HEK293 (cell line): ENCODE measurements at regions not wholly inside any gene's neighbourhood (a gene's known extent, or its start where the extent isn't known, plus 50 kb on each side); places are given as distances from the start of the nearest gene placed in this dataset.

ENCODE experiments used
- CTCF ChIA-PET: fragments of 350-600 bp; formaldehyde crosslinking; extraction: SDS; loops from one replicate; lab custom pipeline; 2021; ENCODE audit warnings: antibody characterized with exemption; lab: Yijun Ruan, JAX
- POLR2A ChIA-PET: fragments of 300-600 bp; formaldehyde crosslinking; extraction: SDS; loops from one replicate; lab custom pipeline; 2020; ENCODE audit warnings: antibody characterized with exemption, inconsistent platforms; lab: Yijun Ruan, JAX
- H3K27ac ChIP-seq: fragments of 200-500 bp; sonication (Bioruptor generic); 2 replicates; pipeline ENCODE4 v1.5.1; 2014; ENCODE audit warnings: low read depth, low read length, control low read depth, inconsistent platforms; ENCODE audit errors: extremely low read depth
- H3K36me3 ChIP-seq, 2 experiments: fragments of 200-500 bp in 1 of 2; sonication (Bioruptor generic) in 1 of 2; 1 replicate in 1 of 2; 2 replicates in 1 of 2; pipeline ENCODE4 v1.5.1; 2014 to 2017; ENCODE audit warnings: inconsistent platforms in 2 of 2, low read length in 2 of 2; ENCODE audit not compliant: control insufficient read depth in 2 of 2, insufficient read depth in 1 of 2
- H3K4me1 ChIP-seq: fragments of 200-500 bp; sonication (Bioruptor generic); 2 replicates; pipeline ENCODE4 v1.5.1; 2014; ENCODE audit warnings: mild to moderate bottlenecking, low read length, inconsistent platforms; ENCODE audit not compliant: control insufficient read depth, insufficient read depth
- H3K4me3 ChIP-seq: 2 replicates; pipeline ENCODE4 v1.5.1; 2011; ENCODE audit warnings: low read depth, mild to moderate bottlenecking, control low read depth, low read length, moderate library complexity
- H3K9me3 ChIP-seq: fragments of 200-500 bp; sonication (Bioruptor generic); 2 replicates; pipeline ENCODE4 v1.5.1; 2014; ENCODE audit warnings: low read depth, low read length, inconsistent platforms; ENCODE audit not compliant: control insufficient read depth, insufficient read depth
- BCL11A ChIP-seq: fragments of 450-650 bp; formaldehyde crosslinking; IDR thresholded peaks from 2 replicates; pipeline ENCODE4 v1.5.1; 2016; ENCODE audit warnings: low read depth, missing biosample characterization, missing genetic modification characterization
- BCL11B ChIP-seq: fragments of 450-650 bp; formaldehyde crosslinking; IDR thresholded peaks from 2 replicates; pipeline ENCODE4 v1.5.1; 2016; ENCODE audit warnings: low read depth, missing biosample characterization, missing genetic modification characterization
- KLF8 ChIP-seq: fragments of 450-650 bp; formaldehyde crosslinking; IDR thresholded peaks from 2 replicates; pipeline ENCODE4 v1.5.1; 2016; ENCODE audit warnings: missing biosample characterization, missing genetic modification characterization
- MZF1 ChIP-seq: fragments of 450-650 bp; formaldehyde crosslinking; IDR thresholded peaks from 2 replicates; pipeline ENCODE4 v1.5.1; 2017; ENCODE audit warnings: missing biosample characterization, missing genetic modification characterization, borderline replicate concordance
- REPIN1 ChIP-seq: fragments of 450-650 bp; formaldehyde crosslinking; IDR thresholded peaks from 2 replicates; pipeline ENCODE4 v1.5.1; 2017; ENCODE audit warnings: missing biosample characterization, missing genetic modification characterization, low read depth
- SCRT1 ChIP-seq: fragments of 450-650 bp; formaldehyde crosslinking; IDR thresholded peaks from 2 replicates; pipeline ENCODE4 v1.5.1; 2016; ENCODE audit warnings: missing biosample characterization, missing genetic modification characterization, borderline replicate concordance
- SP7 ChIP-seq: fragments of 450-650 bp; formaldehyde crosslinking; IDR thresholded peaks from 2 replicates; pipeline ENCODE4 v1.5.1; 2016; ENCODE audit warnings: missing biosample characterization, missing genetic modification characterization
- ZNF121 ChIP-seq: fragments of 450-650 bp; formaldehyde crosslinking; IDR thresholded peaks from 2 replicates; pipeline ENCODE4 v1.5.1; 2016; ENCODE audit warnings: missing biosample characterization, missing genetic modification characterization
- ZNF341 ChIP-seq: fragments of 450-650 bp; formaldehyde crosslinking; IDR thresholded peaks from 2 replicates; pipeline ENCODE4; 2016; ENCODE audit warnings: low read depth, missing biosample characterization, missing genetic modification characterization
- ZNF48 ChIP-seq: fragments of 450-650 bp; formaldehyde crosslinking; IDR thresholded peaks from 2 replicates; pipeline ENCODE4 v1.5.1; 2016; ENCODE audit warnings: missing biosample characterization, missing genetic modification characterization
- ZNF501 ChIP-seq: fragments of 450-650 bp; formaldehyde crosslinking; IDR thresholded peaks from 2 replicates; pipeline ENCODE4 v1.5.1; 2016; ENCODE audit warnings: missing biosample characterization, missing genetic modification characterization
- ZNF624 ChIP-seq: fragments of 450-650 bp; formaldehyde crosslinking; IDR thresholded peaks from 2 replicates; pipeline ENCODE4 v1.5.1; 2017; ENCODE audit warnings: missing biosample characterization, missing genetic modification characterization
- ZSCAN16 ChIP-seq: fragments of 450-650 bp; formaldehyde crosslinking; IDR thresholded peaks from 2 replicates; pipeline ENCODE4 v1.5.1; 2016; ENCODE audit warnings: missing biosample characterization, missing genetic modification characterization
- TF ChIP-seq, protein P1 (sequence below): fragments of 450-650 bp; formaldehyde crosslinking; IDR thresholded peaks from 2 replicates; pipeline ENCODE4 v1.5.1; 2016; ENCODE audit warnings: missing biosample characterization, missing genetic modification characterization
- TF ChIP-seq, protein P2 (sequence below): fragments of 450-650 bp; formaldehyde crosslinking; IDR thresholded peaks from 2 replicates; pipeline ENCODE4 v1.5.1; 2016; ENCODE audit warnings: missing biosample characterization, missing genetic modification characterization
- TF ChIP-seq, protein P3 (sequence below): fragments of 450-650 bp; formaldehyde crosslinking; IDR thresholded peaks from 2 replicates; pipeline ENCODE4 v1.5.1; 2016; ENCODE audit warnings: missing biosample characterization, missing genetic modification characterization
- TF ChIP-seq, protein P4 (sequence below): fragments of 450-650 bp; formaldehyde crosslinking; conservative IDR thresholded peaks from 2 replicates; pipeline ENCODE4 v1.5.1; 2016; ENCODE audit warnings: low read depth, missing biosample characterization, missing genetic modification characterization
- TF ChIP-seq, protein P5 (sequence below): fragments of 450-650 bp; formaldehyde crosslinking; IDR thresholded peaks from 2 replicates; pipeline ENCODE4 v1.5.1; 2016; ENCODE audit warnings: missing biosample characterization, missing genetic modification characterization, borderline replicate concordance
- TF ChIP-seq, protein P6 (sequence below): fragments of 450-650 bp; formaldehyde crosslinking; IDR thresholded peaks from 2 replicates; pipeline ENCODE4 v1.5.1; 2016; ENCODE audit warnings: missing biosample characterization, missing genetic modification characterization

DNA sequence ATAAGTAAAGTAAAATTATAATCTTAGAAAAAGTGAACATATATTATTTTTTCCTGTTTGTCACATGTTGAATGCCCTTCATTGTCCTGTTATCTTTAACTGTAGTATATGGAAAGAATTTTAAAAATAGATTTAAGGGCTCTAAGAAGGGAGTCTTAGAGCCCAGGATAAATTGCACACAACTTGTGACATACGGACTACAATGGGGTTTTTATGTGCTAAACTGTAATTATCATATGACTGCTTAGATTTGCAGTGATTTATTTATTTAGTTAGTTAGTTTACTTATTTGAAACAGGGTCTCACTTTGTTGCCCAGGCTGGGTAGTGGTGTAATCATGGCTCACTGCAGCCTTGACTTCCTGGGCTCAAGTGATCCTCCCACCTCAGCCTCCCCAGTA is 187.8 kb upstream of the HMGA2 start:
- CTCF ChIA-PET = no interaction called here

DNA sequence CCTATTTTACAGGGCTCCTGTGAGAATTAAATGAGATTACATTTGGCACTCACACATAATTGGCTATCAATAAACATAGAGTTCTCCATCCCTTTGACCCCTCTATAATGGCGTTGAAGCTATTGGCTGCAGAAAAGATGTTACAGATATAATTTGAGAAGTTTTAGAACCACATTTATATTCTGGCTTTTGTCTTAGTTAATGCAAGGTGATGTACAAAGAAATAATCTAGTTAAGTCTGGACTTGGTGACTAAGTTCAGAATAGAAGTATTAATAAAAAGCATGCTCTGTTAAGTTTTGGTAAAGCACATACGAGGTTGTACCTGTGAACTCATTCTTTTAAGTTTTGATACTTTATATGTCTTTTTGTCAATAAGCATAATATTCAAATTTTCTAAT is 187.1 kb upstream of the HMGA2 start:
- TF ChIP-seq BCL11A (no peak), ZNF501 (tag by site-specific recombination) (no peak), ZNF121 (tag by site-specific recombination) (no peak), MZF1 (tag by site-specific recombination) (no peak), ZNF48 (tag by site-specific recombination) (no peak), SP7 (tag by site-specific recombination) (no peak), ZNF341 (tag by site-specific recombination) (no peak), BCL11B (tag by site-specific recombination) (no peak), REPIN1 (tag by site-specific recombination) (no peak)
- TF ChIP-seq, protein P1, sequence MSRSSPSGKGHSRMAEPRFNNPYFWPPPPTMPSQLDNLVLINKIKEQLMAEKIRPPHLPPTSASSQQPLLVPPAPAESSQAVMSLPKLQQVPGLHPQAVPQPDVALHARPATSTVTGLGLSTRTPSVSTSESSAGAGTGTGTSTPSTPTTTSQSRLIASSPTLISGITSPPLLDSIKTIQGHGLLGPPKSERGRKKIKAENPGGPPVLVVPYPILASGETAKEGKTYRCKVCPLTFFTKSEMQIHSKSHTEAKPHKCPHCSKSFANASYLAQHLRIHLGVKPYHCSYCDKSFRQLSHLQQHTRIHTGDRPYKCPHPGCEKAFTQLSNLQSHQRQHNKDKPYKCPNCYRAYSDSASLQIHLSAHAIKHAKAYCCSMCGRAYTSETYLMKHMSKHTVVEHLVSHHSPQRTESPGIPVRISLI (tag by site-specific recombination) = no peak
- TF ChIP-seq, protein P2, sequence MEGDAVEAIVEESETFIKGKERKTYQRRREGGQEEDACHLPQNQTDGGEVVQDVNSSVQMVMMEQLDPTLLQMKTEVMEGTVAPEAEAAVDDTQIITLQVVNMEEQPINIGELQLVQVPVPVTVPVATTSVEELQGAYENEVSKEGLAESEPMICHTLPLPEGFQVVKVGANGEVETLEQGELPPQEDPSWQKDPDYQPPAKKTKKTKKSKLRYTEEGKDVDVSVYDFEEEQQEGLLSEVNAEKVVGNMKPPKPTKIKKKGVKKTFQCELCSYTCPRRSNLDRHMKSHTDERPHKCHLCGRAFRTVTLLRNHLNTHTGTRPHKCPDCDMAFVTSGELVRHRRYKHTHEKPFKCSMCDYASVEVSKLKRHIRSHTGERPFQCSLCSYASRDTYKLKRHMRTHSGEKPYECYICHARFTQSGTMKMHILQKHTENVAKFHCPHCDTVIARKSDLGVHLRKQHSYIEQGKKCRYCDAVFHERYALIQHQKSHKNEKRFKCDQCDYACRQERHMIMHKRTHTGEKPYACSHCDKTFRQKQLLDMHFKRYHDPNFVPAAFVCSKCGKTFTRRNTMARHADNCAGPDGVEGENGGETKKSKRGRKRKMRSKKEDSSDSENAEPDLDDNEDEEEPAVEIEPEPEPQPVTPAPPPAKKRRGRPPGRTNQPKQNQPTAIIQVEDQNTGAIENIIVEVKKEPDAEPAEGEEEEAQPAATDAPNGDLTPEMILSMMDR = no peak
- H3K9me3 ChIP-seq = no peaks in the 10 kb centered on the region
- H3K27ac ChIP-seq = no peak overlapping the region
- ChIA-PET POLR2A (no interaction called here), CTCF (no interaction called here)
- H3K36me3 ChIP-seq = no peaks in the 10 kb centered on the region
- H3K4me1 ChIP-seq = peaks cover 6% of the 10 kb centered on the region
- H3K4me3 ChIP-seq = no peak overlapping the region

More for the DNA sequence above, 187.8 kb upstream of the HMGA2 start:
- POLR2A ChIA-PET = no interaction called here
- Histone ChIP-seq H3K4me3 (no peak overlapping the region), H3K36me3 (no peaks in the 10 kb centered on the region), H3K27ac (no peak overlapping the region), H3K4me1 (peaks cover 12% of the 10 kb centered on the region), H3K9me3 (no peaks in the 10 kb centered on the region)
- TF ChIP-seq, protein P3, sequence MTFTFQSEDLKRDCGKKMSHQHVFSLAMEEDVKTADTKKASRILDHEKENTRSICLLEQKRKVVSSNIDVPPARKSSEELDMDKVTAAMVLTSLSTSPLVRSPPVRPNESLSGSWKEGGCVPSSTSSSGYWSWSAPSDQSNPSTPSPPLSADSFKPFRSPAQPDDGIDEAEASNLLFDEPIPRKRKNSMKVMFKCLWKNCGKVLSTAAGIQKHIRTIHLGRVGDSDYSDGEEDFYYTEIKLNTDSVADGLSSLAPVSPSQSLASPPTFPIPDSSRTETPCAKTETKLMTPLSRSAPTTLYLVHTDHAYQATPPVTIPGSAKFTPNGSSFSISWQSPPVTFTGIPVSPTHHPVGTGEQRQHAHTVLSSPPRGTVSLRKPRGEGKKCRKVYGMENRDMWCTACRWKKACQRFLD (tag by site-specific recombination) = no peak
- TF ChIP-seq ZSCAN16 = no peak

DNA sequence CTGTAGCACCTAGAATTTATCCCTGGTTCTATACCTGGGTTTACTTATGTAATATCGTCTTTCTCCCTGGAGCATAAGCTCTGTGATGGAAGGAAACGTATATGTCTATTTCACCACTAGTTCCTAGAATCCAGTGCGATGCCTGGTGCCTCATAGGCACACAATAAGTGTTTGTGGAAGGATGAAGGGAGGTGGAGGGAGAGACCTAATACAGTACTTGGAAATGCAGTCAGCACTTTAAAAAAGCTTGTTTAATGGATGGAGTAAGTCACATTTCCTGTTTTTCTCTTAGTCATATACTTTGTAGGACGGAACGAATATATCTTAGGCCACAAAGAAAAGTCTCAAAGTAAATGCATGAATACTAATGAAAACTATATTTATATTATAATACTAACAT is 186.5 kb upstream of the HMGA2 start:
- POLR2A ChIA-PET = no interaction called here
- no peaks in the 10 kb centered on the region for H3K36me3 ChIP-seq
- peaks cover 2% of the 10 kb centered on the region for H3K4me1 ChIP-seq
- no peaks in the 10 kb centered on the region for H3K9me3 ChIP-seq
- no peak overlapping the region for H3K27ac ChIP-seq
- H3K4me3 ChIP-seq = no peak overlapping the region
- CTCF ChIA-PET = no interaction called here
- TF ChIP-seq, protein P4, sequence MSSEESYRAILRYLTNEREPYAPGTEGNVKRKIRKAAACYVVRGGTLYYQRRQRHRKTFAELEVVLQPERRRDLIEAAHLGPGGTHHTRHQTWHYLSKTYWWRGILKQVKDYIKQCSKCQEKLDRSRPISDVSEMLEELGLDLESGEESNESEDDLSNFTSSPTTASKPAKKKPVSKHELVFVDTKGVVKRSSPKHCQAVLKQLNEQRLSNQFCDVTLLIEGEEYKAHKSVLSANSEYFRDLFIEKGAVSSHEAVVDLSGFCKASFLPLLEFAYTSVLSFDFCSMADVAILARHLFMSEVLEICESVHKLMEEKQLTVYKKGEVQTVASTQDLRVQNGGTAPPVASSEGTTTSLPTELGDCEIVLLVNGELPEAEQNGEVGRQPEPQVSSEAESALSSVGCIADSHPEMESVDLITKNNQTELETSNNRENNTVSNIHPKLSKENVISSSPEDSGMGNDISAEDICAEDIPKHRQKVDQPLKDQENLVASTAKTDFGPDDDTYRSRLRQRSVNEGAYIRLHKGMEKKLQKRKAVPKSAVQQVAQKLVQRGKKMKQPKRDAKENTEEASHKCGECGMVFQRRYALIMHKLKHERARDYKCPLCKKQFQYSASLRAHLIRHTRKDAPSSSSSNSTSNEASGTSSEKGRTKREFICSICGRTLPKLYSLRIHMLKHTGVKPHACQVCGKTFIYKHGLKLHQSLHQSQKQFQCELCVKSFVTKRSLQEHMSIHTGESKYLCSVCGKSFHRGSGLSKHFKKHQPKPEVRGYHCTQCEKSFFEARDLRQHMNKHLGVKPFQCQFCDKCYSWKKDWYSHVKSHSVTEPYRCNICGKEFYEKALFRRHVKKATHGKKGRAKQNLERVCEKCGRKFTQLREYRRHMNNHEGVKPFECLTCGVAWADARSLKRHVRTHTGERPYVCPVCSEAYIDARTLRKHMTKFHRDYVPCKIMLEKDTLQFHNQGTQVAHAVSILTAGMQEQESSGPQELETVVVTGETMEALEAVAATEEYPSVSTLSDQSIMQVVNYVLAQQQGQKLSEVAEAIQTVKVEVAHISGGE (tag by site-specific recombination) = no peak
- TF ChIP-seq ZNF624 (tag by site-specific recombination) (no peak), SCRT1 (no peak), KLF8 (tag by site-specific recombination) (no peak)
- TF ChIP-seq, protein P5, sequence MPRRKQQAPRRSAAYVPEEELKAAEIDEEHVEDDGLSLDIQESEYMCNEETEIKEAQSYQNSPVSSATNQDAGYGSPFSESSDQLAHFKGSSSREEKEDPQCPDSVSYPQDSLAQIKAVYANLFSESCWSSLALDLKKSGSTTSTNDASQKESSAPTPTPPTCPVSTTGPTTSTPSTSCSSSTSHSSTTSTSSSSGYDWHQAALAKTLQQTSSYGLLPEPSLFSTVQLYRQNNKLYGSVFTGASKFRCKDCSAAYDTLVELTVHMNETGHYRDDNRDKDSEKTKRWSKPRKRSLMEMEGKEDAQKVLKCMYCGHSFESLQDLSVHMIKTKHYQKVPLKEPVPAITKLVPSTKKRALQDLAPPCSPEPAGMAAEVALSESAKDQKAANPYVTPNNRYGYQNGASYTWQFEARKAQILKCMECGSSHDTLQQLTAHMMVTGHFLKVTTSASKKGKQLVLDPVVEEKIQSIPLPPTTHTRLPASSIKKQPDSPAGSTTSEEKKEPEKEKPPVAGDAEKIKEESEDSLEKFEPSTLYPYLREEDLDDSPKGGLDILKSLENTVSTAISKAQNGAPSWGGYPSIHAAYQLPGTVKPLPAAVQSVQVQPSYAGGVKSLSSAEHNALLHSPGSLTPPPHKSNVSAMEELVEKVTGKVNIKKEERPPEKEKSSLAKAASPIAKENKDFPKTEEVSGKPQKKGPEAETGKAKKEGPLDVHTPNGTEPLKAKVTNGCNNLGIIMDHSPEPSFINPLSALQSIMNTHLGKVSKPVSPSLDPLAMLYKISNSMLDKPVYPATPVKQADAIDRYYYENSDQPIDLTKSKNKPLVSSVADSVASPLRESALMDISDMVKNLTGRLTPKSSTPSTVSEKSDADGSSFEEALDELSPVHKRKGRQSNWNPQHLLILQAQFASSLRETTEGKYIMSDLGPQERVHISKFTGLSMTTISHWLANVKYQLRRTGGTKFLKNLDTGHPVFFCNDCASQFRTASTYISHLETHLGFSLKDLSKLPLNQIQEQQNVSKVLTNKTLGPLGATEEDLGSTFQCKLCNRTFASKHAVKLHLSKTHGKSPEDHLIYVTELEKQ (tag by site-specific recombination) = no peak
- TF ChIP-seq, protein P6, sequence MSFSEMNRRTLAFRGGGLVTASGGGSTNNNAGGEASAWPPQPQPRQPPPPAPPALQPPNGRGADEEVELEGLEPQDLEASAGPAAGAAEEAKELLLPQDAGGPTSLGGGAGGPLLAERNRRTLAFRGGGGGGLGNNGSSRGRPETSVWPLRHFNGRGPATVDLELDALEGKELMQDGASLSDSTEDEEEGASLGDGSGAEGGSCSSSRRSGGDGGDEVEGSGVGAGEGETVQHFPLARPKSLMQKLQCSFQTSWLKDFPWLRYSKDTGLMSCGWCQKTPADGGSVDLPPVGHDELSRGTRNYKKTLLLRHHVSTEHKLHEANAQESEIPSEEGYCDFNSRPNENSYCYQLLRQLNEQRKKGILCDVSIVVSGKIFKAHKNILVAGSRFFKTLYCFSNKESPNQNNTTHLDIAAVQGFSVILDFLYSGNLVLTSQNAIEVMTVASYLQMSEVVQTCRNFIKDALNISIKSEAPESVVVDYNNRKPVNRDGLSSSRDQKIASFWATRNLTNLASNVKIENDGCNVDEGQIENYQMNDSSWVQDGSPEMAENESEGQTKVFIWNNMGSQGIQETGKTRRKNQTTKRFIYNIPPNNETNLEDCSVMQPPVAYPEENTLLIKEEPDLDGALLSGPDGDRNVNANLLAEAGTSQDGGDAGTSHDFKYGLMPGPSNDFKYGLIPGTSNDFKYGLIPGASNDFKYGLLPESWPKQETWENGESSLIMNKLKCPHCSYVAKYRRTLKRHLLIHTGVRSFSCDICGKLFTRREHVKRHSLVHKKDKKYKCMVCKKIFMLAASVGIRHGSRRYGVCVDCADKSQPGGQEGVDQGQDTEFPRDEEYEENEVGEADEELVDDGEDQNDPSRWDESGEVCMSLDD = no peak
